Ishikawa (cell line): ENCODE measurements at regions not wholly inside any gene's neighbourhood (a gene's known extent, or its start where the extent isn't known, plus 50 kb on each side); places are given as distances from the start of the nearest gene placed in this dataset.

ENCODE experiments used
- CEBPB ChIP-seq: IDR thresholded peaks from 2 replicates; pipeline ENCODE4 v1.6.1; 2012
- CREB1 ChIP-seq: IDR thresholded peaks from 2 replicates; pipeline ENCODE4 v1.6.1; 2012; ENCODE audit warnings: low read depth
- EGR1 ChIP-seq: IDR thresholded peaks from 2 replicates; pipeline ENCODE4 v1.6.1; 2012
- EP300 ChIP-seq: IDR thresholded peaks from 2 replicates; pipeline ENCODE4 v1.6.1; 2012; ENCODE audit warnings: borderline replicate concordance
- FOXM1 ChIP-seq: IDR thresholded peaks from 2 replicates; pipeline ENCODE4 v1.6.1; 2012; ENCODE audit warnings: low read depth, borderline replicate concordance
- NFIC ChIP-seq: IDR thresholded peaks from 2 replicates; pipeline ENCODE4 v1.6.1; 2012
- RAD21 ChIP-seq: IDR thresholded peaks from 2 replicates; pipeline ENCODE4 v1.6.1; 2012; ENCODE audit warnings: low read depth
- TAF1 ChIP-seq: IDR thresholded peaks from 2 replicates; pipeline ENCODE4 v1.6.1; 2012; ENCODE audit warnings: low read depth, mild to moderate bottlenecking
- TCF12 ChIP-seq: IDR thresholded peaks from 2 replicates; pipeline ENCODE4 v1.6.1; 2012; ENCODE audit warnings: low read depth
- TEAD4 ChIP-seq: IDR thresholded peaks from 2 replicates; pipeline ENCODE4 v1.6.1; 2012
- YY1 ChIP-seq: IDR thresholded peaks from 2 replicates; pipeline ENCODE4 v1.6.1; 2012; ENCODE audit warnings: low read depth
- ZBTB7A ChIP-seq: IDR thresholded peaks from 2 replicates; pipeline ENCODE4 v1.6.1; 2012; ENCODE audit warnings: low read depth
- TF ChIP-seq, protein P1 (sequence below): IDR thresholded peaks from 2 replicates; pipeline ENCODE4 v1.6.1; 2012
- TF ChIP-seq, protein P2 (sequence below): IDR thresholded peaks from 2 replicates; pipeline ENCODE4 v1.6.1; 2012; ENCODE audit warnings: low read depth, mild to moderate bottlenecking
- TF ChIP-seq, protein P3 (sequence below): IDR thresholded peaks from 2 replicates; pipeline ENCODE4 v1.6.1; 2012

DNA sequence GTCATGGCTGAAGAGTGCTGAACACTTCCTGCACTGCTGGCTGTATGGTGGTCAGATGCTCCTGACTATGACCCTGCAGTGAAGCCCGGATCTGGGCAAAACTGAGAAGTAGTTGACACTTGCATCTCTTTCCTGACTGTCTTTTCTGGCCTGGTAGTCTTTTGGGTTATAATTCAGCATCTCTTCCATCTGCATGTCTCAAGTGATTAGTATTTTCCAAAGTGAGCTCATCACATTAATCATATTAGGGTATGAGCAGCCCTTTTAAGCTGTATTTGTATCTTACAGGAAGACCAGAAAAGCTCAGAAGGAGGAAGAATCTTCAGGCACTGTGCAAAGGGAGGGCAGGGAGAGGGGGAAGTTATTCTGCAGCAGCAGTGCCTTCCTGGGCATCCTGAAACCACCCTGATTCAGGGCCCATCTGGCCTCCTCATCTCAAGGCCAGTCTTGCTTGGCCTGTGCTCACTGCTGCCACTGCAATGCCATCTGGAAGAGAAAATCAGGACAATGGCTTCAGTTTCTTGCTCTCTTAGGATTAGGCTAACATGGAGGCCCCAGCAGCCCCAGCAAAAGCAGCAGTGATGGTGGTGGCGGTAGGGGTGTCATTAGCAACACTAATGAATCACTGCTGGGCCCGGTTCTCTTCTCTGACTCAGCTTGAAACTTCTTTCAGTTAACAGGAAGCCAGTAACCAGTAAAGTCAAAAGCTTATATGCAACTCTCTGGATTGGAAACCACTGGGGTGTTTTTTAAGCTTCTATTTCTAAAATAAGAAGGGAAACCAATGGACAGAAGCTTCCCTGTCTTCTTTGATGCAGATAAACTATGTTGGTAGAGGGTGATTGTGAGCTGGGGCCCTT is 63.3 kb upstream of the WDR26 start:
- TF ChIP-seq EP300 (no peak), TEAD4 (no peak), RAD21 (no peak), TCF12 (no peak), EGR1 (no peak), FOXM1 (no peak), NFIC (no peak), ZBTB7A (no peak), YY1 (no peak), CEBPB (no peak), CREB1 (no peak), TAF1 (no peak)
- TF ChIP-seq, protein P1, sequence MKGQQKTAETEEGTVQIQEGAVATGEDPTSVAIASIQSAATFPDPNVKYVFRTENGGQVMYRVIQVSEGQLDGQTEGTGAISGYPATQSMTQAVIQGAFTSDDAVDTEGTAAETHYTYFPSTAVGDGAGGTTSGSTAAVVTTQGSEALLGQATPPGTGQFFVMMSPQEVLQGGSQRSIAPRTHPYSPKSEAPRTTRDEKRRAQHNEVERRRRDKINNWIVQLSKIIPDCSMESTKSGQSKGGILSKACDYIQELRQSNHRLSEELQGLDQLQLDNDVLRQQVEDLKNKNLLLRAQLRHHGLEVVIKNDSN: no peak
- TF ChIP-seq, protein P2, sequence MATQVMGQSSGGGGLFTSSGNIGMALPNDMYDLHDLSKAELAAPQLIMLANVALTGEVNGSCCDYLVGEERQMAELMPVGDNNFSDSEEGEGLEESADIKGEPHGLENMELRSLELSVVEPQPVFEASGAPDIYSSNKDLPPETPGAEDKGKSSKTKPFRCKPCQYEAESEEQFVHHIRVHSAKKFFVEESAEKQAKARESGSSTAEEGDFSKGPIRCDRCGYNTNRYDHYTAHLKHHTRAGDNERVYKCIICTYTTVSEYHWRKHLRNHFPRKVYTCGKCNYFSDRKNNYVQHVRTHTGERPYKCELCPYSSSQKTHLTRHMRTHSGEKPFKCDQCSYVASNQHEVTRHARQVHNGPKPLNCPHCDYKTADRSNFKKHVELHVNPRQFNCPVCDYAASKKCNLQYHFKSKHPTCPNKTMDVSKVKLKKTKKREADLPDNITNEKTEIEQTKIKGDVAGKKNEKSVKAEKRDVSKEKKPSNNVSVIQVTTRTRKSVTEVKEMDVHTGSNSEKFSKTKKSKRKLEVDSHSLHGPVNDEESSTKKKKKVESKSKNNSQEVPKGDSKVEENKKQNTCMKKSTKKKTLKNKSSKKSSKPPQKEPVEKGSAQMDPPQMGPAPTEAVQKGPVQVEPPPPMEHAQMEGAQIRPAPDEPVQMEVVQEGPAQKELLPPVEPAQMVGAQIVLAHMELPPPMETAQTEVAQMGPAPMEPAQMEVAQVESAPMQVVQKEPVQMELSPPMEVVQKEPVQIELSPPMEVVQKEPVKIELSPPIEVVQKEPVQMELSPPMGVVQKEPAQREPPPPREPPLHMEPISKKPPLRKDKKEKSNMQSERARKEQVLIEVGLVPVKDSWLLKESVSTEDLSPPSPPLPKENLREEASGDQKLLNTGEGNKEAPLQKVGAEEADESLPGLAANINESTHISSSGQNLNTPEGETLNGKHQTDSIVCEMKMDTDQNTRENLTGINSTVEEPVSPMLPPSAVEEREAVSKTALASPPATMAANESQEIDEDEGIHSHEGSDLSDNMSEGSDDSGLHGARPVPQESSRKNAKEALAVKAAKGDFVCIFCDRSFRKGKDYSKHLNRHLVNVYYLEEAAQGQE: no peak
- TF ChIP-seq, protein P3, sequence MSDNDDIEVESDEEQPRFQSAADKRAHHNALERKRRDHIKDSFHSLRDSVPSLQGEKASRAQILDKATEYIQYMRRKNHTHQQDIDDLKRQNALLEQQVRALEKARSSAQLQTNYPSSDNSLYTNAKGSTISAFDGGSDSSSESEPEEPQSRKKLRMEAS: no peak

DNA sequence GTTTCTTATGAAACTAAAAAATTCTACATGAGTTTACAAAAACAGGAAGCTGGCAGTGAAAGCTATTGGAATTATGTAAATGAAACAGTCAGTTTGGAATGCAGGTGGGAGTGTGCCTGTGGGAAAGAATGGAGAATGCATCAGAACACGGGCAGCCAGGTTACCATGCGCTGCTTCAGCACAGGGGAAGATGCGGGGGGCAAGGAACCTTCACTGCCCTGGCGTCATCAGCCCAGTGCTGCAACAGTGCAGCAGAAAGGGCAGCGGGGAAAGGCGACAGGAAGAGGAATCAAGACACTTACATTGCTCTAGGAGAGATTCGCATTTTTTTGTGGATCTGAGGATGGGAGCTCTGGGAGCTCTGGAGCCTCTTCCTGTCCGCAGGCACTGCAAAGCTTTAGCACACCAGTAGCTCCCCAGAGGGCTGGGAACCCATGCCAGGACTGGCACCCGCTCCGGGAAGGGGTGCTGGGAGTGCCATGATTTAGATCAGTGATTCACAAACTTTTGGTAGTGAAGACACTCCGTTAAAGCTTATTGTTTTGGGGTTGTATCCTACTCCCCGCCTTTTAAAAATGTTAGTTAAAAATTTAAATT is 64.1 kb upstream of the WDR26 start:
- TF ChIP-seq EP300 (no peak), TEAD4 (peak; percentile 55)

DNA sequence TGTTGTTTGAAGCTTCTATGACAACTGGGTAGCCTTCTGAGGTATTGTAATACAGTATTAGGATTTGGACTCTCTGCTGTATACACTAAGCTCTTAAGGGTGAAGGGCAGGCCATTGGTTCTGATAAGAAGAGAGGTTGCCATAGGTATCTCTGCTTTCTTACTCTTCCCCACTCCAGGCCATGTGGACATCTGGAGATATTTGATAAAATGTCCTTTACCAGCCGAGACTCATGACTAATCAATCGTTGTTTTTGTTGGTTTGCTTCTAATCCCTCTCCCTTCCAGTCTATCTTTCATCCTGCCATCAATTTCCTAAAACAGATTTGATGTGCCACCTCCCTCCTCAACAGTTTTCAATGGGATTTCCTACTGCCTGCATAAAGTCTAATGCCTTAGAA is 64.6 kb upstream of the WDR26 start:
- no peak for TF ChIP-seq ZBTB7A
- TF ChIP-seq RAD21: no peak
- no peak for TF ChIP-seq TEAD4

DNA sequence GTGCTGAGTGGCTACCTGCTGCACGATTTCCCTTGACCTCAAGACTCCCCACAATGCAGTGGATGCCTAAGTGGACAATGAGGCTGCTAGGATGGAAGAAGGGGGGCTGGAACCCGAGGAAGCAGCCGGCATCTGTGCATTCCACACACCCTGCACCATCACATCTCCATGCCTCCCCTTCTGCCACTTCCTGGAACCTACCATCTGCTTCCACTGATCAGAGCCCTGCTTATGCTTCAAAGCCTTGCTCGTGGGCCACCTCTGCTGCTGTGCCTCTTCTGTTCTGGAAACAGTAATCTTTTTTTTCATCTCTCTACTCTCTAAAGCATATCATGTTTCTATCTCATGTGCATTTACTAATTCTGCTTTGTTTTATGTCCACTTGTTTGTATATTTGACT is 66.2 kb upstream of the WDR26 start:
- no peak for TF ChIP-seq EP300
- TF ChIP-seq, protein P3: no peak
- no peak for TF ChIP-seq CREB1
- TF ChIP-seq, protein P2: no peak
- TF ChIP-seq NFIC: no peak
- no peak for TF ChIP-seq CEBPB
- no peak for TF ChIP-seq YY1
- TF ChIP-seq, protein P1: no peak
- TF ChIP-seq EGR1: no peak

DNA sequence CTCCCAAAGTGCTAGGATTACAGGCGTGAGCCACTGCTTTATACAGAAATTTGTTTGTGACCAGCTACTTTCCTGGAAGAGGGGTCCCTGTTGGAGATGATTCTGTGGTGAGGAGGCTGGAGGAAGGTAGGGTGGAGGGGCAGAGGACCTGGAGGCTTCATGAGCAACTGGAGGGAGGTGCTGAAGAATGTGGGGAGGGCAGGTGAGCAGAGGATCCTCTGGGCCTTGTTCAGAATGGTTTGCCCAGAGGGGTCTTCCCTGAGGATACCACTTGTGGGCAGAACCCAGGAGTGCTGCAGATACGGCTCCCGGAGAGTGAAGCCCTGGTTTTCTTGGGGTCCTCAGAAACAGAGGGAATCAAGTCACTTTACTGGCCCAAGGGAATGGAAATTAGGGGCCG is 67.2 kb upstream of the WDR26 start:
- TF ChIP-seq, protein P3: no peak
- TF ChIP-seq YY1: no peak

DNA sequence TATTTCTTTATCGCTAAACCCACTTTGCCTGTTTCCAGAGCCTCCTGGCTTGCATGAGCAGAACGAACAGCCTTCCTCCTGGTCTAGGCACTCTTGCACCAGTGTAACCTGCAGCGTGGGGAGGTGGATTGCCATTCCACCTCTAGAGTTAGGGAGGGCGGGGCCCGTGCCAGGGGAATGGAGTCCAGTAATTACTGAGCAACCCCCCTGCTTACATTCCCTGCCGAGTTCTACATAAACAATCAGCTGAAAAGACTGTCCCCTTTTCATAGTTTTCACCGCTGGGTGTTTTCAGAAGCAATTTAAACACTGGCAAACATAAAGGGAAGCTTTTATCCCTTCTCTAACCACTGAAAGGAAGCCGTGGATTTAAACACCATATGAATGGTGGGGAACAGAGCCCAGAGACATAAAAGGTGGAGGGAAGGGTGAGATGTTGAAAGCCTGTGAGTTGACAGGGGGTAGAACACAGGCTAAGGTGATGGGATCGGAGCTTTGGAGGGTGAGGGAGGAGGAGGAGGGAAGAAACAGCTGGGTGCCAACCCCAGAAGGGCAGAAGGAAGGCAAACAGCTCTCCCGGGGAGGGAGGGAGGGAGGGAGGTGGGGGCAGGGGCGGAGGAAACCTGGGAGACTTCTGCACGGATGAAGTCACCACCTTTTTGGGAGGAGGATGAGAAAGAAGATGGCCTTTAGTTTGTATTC is 68.0 kb upstream of the WDR26 start:
- TF ChIP-seq, protein P2: no peak
- no peak for TF ChIP-seq ZBTB7A
